SJSA1 (cell line): ENCODE measurements at regions not wholly inside any gene's neighbourhood (a gene's known extent, or its start where the extent isn't known, plus 50 kb on each side); places are given as distances from the start of the nearest gene placed in this dataset.

Source experiments
- DNase-seq, 2 experiments: peaks; one replicate each; pipeline ENCODE4 v3.0.0-alpha.2; 2015 to 2020; ENCODE audit warnings: low spot score in 2 of 2, low read depth in 1 of 2
- H3K27ac ChIP-seq: fragments of 250-450 bp; sonication (Bioruptor Pico); 2 replicates; pipeline ENCODE4 v1.5.1; 2020; ENCODE audit warnings: mild to moderate bottlenecking, moderate library complexity
- H3K27me3 ChIP-seq: fragments of 250-450 bp; sonication (Bioruptor Pico); replicated peaks from 2 replicates; pipeline ENCODE4 v1.5.1; 2020; ENCODE audit warnings: mild to moderate bottlenecking, moderate library complexity
- H3K36me3 ChIP-seq: fragments of 250-450 bp; sonication (Bioruptor Pico); 2 replicates; pipeline ENCODE4 v1.5.1; 2020; ENCODE audit warnings: mild to moderate bottlenecking
- H3K4me1 ChIP-seq: fragments of 250-450 bp; sonication (Bioruptor Pico); replicated peaks from 2 replicates; pipeline ENCODE4 v1.6.1; 2021; ENCODE audit warnings: mild to moderate bottlenecking
- H3K4me3 ChIP-seq: fragments of 250-450 bp; sonication (Bioruptor Pico); 2 replicates; pipeline ENCODE4 v1.5.1; 2020; ENCODE audit warnings: mild to moderate bottlenecking
- H3K9me3 ChIP-seq: fragments of 250-450 bp; sonication (Bioruptor Pico); replicated peaks from 2 replicates; pipeline ENCODE4 v1.5.1; 2020; ENCODE audit warnings: mild to moderate bottlenecking

DNA sequence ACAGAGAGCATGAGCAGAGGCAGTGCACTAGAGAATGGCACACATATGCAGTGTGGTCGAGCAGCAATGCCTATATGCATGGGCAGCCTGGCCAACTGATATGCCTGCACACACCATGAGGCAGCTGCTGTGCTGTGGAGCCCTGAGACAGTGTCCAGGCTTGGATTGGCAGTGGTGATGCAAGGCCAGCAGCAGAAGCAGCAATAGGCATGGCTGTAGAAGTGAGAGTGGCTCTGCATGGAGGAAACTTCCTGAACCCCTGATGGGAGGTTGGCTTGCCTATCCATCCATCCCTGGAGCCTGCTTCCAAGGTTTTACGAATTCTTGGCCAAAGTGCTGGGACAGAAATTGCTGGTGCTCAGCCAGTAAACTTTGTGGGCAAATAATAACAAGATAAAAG lies 89.7 kb downstream of the DIRAS3 start:
- Histone ChIP-seq H3K4me1 (no peaks in the 10 kb centered on the region), H3K4me3 (no peak overlapping the region), H3K36me3 (no peaks in the 10 kb centered on the region), H3K27ac (no peak overlapping the region), H3K9me3 (0 out of 2 replicates have a peak, but pooled peaks cover 13% of the 10 kb centered on the region), H3K27me3 (no peaks in the 10 kb centered on the region)
- no peak for DNase-seq

DNA sequence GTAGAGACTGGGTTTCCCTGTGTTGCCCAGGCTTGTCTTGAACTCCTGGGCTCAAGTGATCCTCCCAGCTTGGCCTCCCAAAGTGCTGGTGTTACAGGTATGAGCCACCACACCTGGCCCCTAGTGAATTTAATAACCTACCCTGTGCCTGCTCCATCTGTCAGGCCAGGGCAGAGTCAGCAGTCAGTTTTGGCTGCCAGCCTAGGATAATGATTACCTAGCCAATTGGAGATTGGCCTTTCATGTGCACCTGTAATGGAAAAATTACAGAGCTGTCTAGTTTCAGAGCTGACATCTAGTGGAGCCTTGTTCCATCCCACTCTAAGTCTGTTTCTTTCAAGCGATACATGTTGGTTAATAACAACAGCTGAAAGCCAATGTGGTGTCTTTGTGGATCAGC lies 92.0 kb downstream of the DIRAS3 start:
- Histone ChIP-seq H3K36me3 (no peaks in the 10 kb centered on the region), H3K27me3 (no peaks in the 10 kb centered on the region), H3K27ac (no peak overlapping the region), H3K4me3 (no peak overlapping the region), H3K9me3 (0 out of 2 replicates have a peak, but pooled peaks cover 4% of the 10 kb centered on the region), H3K4me1 (no peaks in the 10 kb centered on the region)
- DNase-seq = no peak

DNA sequence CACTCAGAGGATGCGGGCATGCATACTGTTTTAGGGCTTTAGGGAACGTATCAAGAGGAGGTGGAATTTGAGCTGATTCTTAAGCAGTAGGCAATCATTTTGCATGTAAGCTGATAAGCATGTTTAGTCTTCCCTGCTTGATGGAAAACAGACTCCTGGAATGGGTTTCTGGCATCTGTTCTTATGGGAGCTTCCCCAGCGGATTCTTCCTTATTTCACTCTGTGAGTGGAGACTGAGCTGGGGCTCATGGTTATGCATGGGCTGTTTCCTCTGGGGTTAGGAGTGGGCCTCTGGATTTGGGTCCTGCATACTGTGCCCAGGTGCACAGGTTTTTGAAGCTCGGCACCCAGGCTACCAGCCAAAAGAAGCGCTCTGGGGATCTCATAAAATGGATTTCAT lies 93.4 kb downstream of the DIRAS3 start:
- no peaks in the 10 kb centered on the region for H3K36me3 ChIP-seq
- no peak for DNase-seq
- no peak overlapping the region for H3K27ac ChIP-seq
- H3K4me1 ChIP-seq = no peaks in the 10 kb centered on the region
- 0 out of 2 replicates have a peak, but pooled peaks cover 4% of the 10 kb centered on the region for H3K9me3 ChIP-seq
- H3K4me3 ChIP-seq = no peak overlapping the region
- H3K27me3 ChIP-seq = no peaks in the 10 kb centered on the region

DNA sequence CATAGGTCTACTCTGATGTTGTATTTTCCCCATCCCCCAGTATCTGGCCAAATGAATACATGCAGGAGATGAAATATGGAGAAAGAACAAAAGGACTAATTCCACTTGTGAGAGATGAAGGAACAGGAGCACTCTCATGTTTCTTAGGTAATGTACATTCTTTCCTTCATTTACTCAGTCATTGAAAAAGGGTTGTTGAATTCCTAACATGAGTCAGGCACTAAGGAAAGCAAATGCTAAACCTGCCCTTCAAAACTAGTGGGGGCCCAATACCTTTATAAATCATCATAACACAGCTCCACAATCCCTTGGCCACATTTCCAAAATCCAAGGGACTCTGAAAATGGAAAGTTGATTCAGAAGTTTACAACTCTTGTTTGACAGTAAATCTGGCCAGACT lies 94.3 kb downstream of the DIRAS3 start:
- no peaks in the 10 kb centered on the region for H3K27me3 ChIP-seq
- DNase-seq = no peak

DNA sequence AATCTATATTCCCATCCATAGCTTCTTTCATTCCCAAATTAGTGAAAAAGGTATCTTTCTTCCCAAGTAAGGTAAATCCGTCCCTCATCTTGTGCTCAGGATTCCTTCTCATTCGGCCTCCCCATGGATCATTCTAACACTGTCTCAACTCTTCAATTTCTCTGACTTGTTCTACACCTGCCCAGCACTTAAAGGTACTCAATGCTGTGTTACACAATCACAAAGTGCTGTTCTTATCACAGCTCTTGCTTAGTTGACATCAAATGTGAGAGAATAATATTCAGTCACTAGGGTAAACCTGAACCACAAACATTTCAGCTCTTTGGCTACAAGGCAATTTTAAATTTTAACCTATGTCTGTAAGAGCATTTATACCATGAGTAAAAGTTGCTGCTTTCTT lies 94.8 kb downstream of the DIRAS3 start:
- no peak overlapping the region for H3K27ac ChIP-seq
- H3K36me3 ChIP-seq = no peaks in the 10 kb centered on the region
- DNase-seq = no peak

More for the DNA sequence above, 94.3 kb downstream of the DIRAS3 start:
- no peak overlapping the region for H3K4me3 ChIP-seq
- 0 out of 2 replicates have a peak, but pooled peaks cover 4% of the 10 kb centered on the region for H3K9me3 ChIP-seq
- H3K4me1 ChIP-seq = no peaks in the 10 kb centered on the region
- no peaks in the 10 kb centered on the region for H3K36me3 ChIP-seq
- no peak overlapping the region for H3K27ac ChIP-seq

DNA sequence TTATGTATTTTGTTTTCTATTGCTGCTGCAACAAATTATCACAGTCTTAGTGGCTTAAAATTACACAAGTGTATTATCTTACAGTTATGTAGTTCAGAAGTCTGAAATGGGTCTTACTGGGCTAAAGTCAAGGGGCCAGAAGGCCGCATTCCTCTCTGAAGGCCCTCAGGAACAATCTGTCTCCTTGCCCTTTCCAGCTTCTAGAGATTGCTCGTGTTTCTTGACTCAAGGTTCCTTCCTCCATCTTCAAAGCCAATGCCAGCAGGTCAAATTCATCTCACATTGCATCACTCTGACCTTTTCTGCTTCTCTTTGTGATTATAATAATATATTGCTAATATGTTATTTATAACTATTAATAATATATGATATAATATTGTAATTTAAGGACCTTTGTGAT lies 97.1 kb downstream of the DIRAS3 start:
- Histone ChIP-seq H3K36me3 (no peaks in the 10 kb centered on the region), H3K27me3 (no peaks in the 10 kb centered on the region), H3K9me3 (no peaks in the 10 kb centered on the region), H3K4me1 (peaks cover 18% of the 10 kb centered on the region), H3K4me3 (no peak overlapping the region), H3K27ac (no peak overlapping the region)
- DNase-seq = no peak

More for the DNA sequence above, 94.8 kb downstream of the DIRAS3 start:
- H3K4me3 ChIP-seq = no peak overlapping the region
- H3K27me3 ChIP-seq = no peaks in the 10 kb centered on the region
- no peaks in the 10 kb centered on the region for H3K4me1 ChIP-seq
- 0 out of 2 replicates have a peak, but pooled peaks cover under 1% of the 10 kb centered on the region for H3K9me3 ChIP-seq

DNA sequence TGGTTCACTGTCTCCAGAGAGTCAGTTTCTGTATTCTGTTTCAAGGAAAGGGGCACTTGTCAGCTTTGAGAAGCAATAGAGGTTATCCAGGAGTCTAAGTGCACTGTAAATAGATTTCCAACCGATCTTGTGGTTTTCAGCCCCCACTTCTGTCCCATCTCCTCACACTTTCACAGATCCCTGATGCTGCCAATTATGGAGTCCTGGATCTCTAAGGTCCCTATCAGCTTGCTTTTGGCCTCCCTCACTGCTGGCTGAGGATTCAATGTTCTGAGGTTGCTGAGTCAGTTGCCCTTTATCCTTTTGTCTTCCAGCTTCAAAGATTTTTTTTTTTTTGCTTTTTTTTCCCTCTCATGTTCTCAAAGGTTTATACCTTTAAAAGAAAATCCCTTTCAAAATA lies 98.4 kb downstream of the DIRAS3 start:
- Histone ChIP-seq H3K9me3 (no peaks in the 10 kb centered on the region), H3K4me3 (no peak overlapping the region), H3K27me3 (no peaks in the 10 kb centered on the region), H3K27ac (no peak overlapping the region), H3K36me3 (no peaks in the 10 kb centered on the region), H3K4me1 (peaks cover 27% of the 10 kb centered on the region)
- no peak for DNase-seq

DNA sequence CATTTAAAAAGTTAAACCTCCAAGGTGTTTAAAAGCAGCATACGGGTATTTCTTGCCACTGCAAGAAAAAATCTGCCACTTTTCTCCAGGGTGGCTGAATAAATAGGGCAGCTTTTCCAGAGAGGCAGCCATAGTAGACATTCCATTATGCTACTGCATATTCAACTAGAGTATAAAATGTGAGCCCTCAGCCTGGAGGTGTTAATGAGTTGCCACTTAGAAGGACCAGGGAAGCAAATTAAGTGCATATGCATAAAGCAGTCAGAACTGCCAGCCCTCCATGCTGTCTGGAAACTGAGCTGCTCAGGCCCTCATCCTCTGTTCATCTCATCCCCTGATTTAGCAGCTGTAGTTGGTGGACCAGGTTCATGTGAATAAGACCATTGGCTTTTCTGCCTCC lies 99.4 kb downstream of the DIRAS3 start:
- Histone ChIP-seq H3K27me3 (no peaks in the 10 kb centered on the region), H3K4me3 (no peak overlapping the region), H3K36me3 (no peaks in the 10 kb centered on the region), H3K27ac (no peak overlapping the region), H3K4me1 (peaks cover 27% of the 10 kb centered on the region), H3K9me3 (no peaks in the 10 kb centered on the region)
- no peak for DNase-seq

DNA sequence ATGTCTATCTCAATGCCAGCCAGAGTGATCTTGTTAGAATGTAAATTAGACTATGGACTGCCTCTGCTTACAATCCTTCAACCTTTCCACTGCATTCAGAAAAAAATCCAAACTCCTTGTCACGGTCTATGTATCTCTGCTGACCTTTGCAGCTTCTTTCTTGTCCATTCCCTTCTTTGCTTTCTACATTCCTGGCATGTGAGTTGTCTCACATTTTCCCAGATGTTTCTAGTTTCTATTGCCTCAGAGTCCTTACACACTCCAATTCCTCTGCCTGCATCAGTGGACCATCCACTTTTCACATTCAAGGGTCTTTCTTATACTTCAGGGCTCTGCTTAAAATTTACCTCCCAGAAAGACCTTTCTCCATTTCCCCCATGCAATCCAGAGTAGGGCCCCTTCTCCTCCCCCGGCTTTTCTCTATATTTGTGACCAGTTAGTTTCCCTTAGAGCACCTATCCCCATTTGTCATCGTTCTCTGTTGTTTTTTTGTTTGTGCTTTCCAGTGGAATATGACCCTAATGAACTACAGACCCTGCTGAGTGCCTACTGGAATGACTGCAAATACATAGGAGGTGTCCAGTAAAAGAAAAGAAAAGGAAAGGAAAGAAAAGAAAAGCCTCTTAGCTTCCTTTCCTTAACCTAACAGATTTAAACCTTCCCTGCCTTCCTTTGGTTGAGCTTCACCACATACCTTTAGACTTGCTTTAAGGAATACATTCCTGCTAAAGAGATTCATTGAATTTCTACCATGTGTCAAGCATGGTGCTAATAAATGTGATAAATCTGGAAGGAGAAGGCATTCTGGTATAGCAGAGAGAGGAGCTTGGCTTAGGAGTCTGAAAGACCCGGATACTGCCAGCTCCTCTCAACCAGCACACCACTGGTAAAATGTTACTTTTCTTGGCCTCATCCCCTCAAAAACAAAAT lies 102.0 kb downstream of the DIRAS3 start:
- H3K27me3 ChIP-seq = no peaks in the 10 kb centered on the region
- H3K27ac ChIP-seq = peak overlapping the region; percentile 55
- H3K4me1 ChIP-seq = peaks cover 27% of the 10 kb centered on the region
- H3K9me3 ChIP-seq = no peaks in the 10 kb centered on the region
- peak in 1 of 2 experiments; percentile 65 for DNase-seq
- no peaks in the 10 kb centered on the region for H3K36me3 ChIP-seq
- H3K4me3 ChIP-seq = no peak overlapping the region

DNA sequence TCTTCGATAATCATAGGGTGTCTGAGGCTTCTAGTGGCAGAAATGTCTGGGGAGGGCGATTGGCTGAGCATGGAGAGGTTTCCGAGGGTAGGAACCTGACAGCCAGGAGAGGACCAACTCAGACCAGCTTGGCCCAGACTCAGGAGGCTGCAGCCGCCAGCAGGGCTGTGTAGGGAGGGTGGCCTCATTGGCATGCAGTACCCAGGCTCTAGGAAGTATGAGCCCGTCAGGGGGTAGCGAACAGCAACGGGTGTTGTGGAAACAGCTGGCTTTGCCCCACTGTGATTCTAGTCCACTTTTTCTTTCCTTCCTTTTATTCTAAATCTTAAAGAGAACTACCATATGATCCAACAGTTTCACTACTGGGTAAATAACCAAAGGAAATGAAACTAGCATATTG lies 103.3 kb downstream of the DIRAS3 start:
- Histone ChIP-seq H3K36me3 (no peaks in the 10 kb centered on the region), H3K27ac (no peak overlapping the region), H3K9me3 (no peaks in the 10 kb centered on the region), H3K27me3 (no peaks in the 10 kb centered on the region), H3K4me1 (peaks cover 27% of the 10 kb centered on the region), H3K4me3 (no peak overlapping the region)
- DNase-seq = no peak

DNA sequence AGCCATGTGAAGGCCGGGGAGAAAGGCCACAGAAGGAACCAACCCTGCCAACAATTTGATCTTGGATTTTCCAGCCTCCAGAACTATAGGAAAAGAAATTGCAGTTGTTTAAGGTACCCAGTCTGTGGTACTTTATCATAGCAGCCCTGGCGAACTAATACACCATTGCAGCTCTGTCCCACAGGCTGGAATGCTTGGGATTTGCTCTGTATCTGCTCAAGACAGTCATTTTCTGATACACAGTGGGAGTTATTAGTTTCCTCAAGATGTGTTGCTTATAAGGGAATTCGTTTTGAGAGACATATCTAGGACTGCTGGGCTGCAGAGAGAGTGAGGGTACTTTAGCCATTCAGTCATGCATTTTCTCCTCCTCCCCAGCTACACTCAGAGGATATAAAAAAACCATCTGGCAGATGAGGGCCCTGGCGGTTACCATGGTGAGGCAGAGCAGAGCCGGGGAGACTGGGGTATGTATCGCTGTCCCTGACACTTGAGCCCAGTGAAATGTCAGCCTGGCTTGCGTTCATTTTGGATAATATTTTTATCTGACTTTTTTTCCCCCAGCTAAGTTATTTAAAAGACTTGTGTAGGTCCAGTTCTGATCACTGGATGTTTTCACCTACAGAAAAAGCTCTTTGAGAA lies 104.6 kb downstream of the DIRAS3 start:
- Histone ChIP-seq H3K9me3 (no peaks in the 10 kb centered on the region), H3K36me3 (no peaks in the 10 kb centered on the region), H3K4me1 (peaks cover 27% of the 10 kb centered on the region), H3K4me3 (no peak overlapping the region), H3K27me3 (no peaks in the 10 kb centered on the region), H3K27ac (no peak overlapping the region)
- no peak for DNase-seq

DNA sequence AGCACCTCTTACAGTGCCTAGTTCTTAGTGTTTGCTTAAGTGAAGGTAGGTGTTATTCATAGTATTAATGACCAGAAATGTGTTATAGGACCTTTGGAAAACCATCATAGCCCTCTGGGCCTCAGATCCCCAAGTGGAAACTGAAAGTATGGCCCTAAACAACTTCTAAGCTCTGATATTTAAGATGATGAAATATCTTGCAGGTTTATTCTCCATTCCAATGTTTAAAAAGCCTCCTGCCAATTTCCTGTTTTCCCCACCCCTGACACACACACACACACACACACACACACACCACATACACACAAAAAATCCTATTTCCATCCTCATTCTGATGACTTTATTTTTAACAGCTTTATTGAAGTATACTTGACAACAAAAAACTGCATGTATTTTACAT lies 108.2 kb downstream of the DIRAS3 start:
- Histone ChIP-seq H3K36me3 (no peaks in the 10 kb centered on the region), H3K27ac (no peak overlapping the region), H3K9me3 (no peaks in the 10 kb centered on the region), H3K27me3 (no peaks in the 10 kb centered on the region), H3K4me3 (no peak overlapping the region), H3K4me1 (no peaks in the 10 kb centered on the region)
- no peak for DNase-seq

DNA sequence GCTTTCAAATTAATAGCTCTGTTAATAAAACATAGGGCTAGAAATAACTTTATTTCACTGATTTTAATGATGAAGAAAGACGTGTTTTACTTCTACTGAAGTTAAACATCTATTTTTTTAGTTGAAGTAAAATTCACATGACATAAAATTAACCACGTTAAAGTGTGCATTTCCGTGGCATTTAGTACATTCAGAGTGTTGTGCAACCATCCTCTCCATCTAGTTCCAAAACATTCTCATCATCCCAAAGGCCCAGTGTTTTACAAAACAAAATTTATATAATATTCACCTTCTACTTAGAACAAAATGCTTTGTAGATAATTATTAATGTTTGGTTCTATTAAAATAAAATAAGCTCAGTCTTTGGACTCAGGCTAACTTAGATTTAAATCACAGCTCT lies 108.5 kb upstream of the GNG12 start:
- Histone ChIP-seq H3K36me3 (no peaks in the 10 kb centered on the region), H3K4me3 (no peak overlapping the region), H3K9me3 (no peaks in the 10 kb centered on the region), H3K27me3 (no peaks in the 10 kb centered on the region), H3K4me1 (no peaks in the 10 kb centered on the region), H3K27ac (no peak overlapping the region)
- DNase-seq = no peak

DNA sequence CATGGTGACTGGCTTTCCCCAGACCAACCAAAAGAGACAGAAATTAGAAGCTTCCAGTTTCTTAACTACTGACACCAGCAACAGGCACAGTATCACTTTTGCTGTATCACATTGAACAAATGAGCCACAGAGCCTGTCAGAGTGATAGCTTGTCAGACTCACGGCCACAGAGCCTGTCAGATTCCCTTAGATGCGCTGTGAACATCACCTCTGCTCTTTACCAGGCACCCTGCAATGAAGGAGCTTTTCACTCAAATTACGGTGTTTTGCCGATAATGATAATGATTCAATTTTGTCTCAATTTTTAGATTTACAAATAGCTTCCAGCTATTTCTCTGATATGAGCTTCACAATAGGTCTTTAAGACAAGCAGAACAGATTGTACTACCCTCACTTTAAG lies 107.9 kb upstream of the GNG12 start:
- H3K36me3 ChIP-seq = no peaks in the 10 kb centered on the region
- H3K27ac ChIP-seq = no peak overlapping the region
- H3K4me3 ChIP-seq = no peak overlapping the region
- DNase-seq = no peak
- no peaks in the 10 kb centered on the region for H3K4me1 ChIP-seq
- no peaks in the 10 kb centered on the region for H3K27me3 ChIP-seq
- H3K9me3 ChIP-seq = no peaks in the 10 kb centered on the region
